IPS DF 4.7 (cell line): ENCODE measurements at regions not wholly inside any gene's neighbourhood (a gene's known extent, or its start where the extent isn't known, plus 50 kb on each side); places are given as distances from the start of the nearest gene placed in this dataset.

Experiments used
- DNase-seq: peaks from one replicate; pipeline ENCODE4 v3.0.0-alpha.2; 2013; ENCODE audit warnings: low spot score; ENCODE audit errors: extremely low read depth

DNA sequence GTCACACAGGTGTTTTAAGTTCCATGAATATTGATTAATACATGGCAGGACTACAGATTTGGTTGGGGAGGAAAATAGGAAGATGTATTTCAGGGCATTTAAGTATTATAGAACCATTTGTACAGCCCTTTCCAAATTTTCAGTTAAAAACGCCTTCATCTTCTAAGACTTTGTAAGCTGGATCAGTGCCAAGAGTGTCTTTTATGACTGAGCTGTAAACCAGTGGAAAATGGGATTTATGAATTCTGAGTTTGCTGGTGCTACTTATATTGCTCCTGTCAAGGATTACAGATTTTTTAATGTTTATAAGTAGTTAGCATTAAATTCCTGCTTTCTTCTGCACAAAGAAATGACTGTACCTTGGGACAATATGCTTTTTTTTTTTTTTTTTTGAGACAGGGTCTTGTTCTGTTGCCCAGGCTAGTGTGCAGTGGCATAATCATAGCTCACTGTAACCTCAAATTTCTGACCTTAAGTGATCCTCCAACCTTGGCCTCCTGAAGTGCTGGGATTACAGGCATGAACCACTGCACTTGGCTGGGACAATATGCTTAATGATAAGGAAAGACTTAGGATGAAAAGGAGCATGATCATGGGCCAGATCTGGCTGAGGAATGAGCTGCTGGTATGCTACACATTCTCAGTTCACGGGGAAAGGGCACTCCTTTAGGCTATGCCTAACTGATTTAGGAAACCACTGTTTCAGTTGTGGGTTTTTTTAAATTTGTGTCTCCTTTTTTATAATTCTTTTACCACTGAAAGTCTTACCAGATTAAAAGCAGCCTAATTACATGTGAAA, 113.6 kb upstream of the MTNR1B start:
- no peak for DNase-seq

DNA sequence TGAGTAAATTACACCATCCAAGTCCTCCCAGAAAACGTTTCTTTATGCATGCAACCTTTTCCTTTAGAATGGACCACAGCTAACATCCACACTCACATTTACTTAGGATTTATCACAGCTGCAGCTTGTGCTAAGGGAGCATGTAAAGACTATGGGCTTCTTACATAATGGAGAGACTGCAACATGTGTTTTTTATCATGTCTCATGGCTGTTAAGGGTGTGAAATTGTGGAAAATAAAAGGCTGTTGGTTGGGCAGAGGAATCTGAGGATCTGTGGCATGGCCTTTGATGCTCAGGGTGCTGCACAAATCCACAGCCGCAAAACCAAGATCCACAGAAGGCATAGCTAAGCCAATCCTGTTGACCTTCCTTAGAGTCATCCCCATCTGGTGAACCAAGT, 112.0 kb upstream of the MTNR1B start:
- DNase-seq, result no peak

DNA sequence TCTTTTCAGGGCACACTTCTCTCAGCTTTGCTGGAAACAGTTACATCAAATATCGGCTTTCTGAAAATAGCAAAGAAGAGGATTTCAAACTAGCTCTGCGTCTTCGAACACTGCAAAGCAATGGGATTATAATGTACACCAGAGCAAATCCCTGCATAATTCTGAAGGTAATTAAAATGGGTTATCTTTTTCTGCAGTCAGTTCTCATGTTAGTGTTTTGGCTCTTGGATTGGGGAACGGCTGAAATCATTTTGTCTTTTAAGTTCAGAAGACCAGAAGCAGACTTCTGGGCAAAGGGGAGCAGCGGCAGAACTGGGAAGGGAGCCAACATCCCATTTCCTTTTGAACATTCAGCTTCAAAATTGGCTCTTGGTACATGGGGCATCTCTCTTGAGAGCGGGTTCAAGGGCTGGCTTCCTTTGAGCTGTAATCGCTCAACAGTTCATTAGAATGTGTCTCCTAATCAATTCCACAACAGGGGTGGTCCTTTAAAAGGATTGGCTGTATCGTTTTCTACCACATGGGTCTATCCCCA, 110.2 kb upstream of the MTNR1B start:
- no peak for DNase-seq

DNA sequence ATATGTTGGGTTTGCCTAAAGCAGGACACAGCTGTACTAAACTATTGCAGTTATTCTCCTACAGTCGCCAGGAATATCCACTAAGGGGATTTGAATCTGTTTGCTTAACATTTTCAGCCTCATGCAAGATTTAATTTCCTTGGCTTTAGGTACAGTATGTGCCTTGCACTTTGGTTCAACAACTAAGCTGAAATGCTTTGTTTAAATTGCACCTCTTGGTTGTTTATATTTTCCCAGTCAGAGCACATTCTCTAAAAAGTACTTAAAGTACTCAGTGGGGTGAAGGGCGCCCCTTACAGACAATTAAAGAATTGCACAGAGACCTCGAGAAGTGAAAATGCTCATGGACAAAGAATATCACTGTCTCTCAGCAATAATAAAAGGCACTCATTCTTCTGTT, 107.8 kb upstream of the MTNR1B start:
- DNase-seq, result no peak

DNA sequence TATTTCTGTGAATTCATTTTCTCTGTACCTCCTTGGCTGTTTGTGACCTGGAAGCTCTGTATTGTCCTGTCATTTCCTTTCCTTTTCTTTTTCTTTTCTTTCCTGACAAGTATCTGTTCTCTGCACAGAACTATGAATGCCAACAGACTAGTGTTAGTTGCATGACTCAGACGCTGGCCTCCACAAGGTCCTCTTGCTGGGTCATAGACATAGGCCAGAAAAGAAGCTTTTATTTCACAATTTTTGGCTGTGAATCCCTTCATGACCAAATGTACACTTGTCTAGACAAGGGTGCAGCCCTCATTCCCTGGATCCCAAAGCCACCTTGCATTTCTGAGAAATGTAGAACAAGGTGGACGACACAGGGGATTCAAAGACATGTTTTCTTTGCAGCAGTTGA, 104.1 kb upstream of the MTNR1B start:
- DNase-seq, result no peak

DNA sequence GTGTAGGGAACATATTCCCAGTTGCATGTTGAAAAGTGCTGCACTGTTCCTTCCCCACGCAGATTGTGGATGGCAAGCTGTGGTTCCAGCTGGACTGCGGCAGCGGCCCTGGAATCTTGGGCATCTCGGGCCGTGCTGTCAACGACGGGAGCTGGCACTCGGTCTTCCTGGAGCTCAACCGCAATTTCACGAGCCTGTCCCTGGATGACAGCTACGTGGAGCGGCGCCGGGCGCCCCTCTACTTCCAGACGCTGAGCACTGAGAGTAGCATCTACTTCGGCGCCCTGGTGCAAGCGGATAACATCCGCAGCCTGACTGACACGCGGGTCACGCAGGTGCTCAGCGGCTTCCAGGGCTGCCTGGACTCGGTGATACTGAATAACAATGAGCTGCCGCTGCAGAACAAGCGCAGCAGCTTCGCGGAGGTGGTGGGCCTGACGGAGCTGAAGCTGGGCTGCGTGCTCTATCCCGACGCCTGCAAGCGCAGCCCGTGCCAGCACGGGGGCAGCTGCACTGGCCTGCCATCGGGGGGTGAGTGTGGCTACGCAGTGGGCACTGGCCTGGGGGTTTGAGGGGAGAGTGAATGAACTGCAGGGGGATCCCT, 102.7 kb upstream of the MTNR1B start:
- DNase-seq, result no peak

DNA sequence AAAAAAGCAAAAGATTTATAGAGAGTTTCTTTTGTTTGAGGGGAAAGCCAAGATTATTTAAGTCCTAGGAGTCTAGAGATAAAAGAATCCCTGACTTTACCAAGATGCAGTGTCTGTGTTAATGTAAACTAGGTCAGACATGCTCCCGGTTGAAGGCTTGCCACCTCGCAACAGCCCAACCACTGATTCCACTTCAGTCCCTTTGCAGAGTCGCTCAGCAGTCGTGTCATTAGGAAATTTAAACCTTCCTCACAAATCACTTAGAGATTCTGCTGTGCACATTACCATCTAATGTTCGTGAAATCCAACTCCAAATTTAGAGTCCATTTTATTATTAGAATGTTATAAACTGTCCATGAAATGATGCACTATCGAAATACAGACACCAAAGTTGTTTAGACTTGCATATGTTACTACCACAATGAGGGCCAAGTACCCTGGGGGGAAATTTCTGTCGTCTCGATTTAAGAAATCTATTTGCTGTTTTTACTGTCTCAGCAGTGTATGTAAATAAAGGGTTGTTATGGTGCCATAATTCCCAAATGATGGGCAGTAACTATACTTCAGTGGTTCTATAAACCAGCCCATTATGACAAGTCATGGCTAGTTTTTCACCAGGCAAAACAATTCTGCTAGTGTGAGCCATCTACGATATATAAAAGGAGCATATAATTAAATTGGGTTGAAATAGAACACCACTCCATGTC, 101.4 kb upstream of the MTNR1B start:
- DNase-seq, result no peak

DNA sequence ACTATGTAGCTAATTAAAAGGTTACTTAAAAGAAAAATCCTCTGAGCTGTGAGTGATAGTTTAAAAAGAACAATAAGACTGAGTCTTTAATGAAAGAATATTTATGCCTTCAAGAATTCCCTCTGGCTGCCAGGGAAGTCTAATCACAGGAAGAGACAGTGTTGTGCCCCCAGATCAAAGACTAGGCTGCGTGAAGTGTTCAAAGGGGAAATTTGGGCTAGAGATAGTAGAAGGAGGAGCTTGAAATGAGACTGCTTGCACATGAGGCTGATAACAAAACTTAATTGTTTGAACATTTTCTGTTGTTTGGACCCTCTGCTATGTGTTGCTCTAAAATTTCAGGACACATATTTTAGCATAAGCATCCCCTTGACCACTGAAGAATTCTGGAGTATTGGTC, 99.7 kb upstream of the MTNR1B start:
- DNase-seq, result no peak

DNA sequence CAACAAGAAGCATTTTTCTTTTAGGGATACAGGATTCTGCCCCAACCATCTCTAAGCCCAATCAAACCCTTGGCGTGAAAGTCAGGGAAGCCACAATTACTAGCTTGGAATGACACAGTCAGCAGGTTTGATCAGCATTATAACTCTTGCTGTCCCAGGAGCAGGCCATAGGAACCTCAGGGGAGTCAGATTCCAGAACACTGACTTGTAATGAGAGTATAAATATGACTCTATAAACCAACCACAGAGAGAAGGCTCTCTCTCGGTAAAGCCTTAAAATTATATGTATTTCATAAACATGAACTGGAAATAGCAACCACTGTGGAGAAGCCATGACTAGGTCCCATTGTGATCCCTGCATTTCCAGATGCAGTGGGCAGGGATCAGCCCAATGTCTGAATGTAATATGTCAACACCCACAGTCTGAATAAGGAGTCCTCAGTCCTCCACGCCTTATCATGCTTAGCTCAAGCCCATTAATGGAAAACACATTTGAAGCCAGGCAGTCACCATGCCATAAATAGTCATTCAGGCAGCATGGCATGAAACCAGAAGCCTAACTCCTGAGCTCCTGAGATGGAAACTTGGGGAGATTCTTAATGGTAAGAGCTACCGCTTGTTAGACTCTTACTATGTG, 99.1 kb upstream of the MTNR1B start:
- no peak for DNase-seq

DNA sequence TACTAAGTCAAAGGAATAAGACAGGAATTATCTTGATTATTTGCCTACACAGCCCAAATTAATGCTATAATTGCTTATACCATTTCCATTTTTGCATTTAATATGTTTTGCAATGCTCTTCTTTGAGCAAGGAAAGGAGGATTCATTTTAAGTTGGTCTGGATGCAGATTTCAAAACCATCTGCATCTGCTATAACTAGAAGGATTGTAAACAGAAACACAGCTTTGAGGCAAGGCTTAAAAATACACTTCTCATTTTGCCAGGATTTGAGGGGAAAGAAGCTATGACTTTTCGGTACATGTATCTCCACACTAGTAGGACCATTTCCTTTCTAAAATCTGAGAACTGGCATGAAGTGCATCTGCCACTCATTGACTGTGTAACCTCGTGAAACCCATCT, 95.9 kb upstream of the MTNR1B start:
- no peak for DNase-seq

DNA sequence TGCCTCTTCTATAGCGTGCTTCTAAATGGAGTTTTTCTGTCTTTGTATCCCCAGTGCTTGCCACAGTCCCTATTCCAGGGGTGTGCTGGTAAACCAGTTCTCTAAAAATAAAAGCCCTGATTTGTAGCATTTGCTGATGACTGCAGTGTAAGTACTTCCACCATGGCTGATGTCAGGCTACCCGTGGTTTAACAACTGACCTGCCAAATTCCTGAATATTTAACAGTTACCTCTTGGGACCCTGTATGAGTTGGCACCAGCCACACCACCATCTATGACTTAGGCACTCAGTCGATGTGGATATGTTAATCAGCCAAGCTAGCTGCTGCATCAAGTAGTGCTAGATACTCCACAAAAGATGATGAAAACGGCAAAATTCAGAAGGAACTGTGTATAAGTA, 94.0 kb upstream of the MTNR1B start:
- DNase-seq, result no peak

DNA sequence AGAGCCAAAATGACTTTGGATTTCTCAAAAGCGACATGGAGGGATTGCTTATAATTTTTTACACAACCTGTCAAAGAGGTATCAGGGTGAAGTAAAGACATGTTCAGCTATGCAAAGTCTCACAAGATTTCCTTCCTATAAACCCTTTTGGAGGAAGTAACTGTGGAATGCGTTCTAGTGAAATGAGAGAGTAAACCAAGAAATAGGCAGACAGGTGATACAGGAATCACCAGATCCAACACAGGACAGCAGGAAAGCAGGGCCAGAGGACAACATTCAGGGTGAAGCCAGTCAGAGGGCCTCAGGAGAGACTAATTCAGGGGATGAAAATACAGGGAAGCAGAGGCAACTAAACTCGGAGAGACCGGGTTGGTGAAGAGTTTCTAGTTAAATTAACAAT, 90.4 kb upstream of the MTNR1B start:
- no peak for DNase-seq

DNA sequence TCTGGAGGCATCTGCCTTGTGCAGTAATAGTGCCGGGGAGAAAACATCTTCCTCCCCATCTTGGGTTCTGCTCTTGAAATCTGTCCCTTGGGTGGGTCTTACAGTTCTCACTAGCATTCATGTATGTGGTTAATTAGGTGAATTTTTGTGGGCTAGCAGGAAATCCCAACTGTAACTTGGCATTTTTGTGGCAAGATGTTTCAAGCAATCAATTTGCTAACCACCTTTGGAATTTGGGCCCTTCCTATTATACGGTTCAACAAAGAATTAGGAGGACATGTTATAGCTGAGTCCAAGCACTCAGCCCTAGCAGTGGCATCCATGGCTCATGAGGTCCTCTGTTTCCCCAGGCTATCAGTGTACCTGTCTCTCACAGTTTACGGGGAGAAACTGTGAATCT, 89.1 kb upstream of the MTNR1B start:
- DNase-seq, result no peak

DNA sequence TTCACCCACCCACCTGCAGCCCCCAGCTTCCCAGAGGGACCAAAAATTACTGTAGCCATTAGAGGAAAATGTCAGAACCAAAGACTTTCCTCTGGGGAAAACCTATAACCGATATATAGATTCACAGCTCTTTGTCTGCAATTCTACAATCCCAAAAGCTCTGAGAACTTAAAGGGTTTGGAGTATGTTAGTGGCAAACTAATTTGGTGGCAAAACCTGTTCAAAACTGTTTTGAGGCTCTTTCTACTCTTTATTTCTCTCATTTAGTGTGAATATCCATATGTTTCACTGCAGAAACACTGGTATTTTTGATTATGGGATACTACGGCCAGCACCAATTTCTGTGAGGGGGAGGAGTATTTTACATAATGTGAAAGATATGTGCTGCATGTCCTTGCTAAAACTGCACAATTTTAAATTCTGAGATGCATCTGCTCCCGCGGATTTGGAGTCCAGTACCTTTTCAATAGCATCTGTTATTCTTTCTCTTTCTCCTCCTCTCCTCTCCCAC, 87.5 kb upstream of the MTNR1B start:
- no peak for DNase-seq

DNA sequence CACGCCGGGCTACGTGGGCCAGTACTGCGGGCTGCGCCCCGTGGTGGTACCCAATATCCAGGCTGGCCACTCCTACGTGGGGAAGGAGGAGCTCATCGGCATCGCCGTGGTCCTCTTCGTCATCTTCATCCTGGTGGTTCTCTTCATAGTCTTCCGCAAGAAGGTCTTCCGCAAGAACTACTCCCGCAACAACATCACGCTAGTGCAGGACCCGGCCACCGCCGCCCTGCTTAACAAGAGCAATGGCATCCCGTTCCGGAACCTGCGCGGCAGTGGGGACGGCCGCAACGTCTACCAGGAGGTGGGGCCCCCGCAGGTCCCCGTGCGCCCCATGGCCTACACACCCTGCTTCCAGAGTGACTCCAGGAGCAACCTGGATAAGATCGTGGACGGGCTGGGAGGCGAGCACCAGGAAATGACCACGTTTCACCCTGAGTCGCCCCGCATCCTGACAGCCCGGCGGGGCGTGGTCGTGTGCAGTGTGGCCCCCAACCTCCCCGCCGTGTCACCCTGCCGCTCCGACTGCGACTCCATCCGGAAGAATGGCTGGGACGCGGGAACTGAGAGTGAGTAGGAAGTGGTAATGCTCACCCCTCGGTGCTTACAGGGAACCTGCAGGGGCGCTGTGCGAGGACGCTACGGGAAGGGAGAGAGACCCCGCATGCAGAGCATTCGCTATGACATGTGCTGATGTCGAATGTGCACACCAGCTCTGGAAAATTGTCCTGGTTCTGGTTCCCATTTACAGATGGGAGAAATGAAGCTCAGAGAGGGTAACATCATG, 86.4 kb upstream of the MTNR1B start:
- no peak for DNase-seq

DNA sequence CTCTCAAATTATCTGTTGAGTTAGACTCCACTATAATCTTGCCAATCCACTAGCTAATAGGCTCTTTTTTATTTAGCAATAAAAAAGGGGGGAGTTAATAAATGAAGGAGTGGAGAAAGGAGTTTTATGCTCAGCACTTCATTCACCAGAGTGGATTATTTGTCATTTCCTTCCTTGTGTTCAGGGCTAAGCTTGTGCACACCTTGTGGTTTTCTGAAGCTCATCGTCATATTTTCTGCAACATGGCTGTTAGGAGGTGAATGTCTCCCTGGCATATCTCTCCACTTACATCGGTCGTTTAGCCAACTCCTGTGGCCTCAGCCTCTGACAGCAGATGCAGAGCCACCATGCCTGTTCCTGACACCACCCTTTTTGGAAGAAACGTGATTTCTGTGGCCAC, 83.9 kb upstream of the MTNR1B start:
- no peak for DNase-seq

DNA sequence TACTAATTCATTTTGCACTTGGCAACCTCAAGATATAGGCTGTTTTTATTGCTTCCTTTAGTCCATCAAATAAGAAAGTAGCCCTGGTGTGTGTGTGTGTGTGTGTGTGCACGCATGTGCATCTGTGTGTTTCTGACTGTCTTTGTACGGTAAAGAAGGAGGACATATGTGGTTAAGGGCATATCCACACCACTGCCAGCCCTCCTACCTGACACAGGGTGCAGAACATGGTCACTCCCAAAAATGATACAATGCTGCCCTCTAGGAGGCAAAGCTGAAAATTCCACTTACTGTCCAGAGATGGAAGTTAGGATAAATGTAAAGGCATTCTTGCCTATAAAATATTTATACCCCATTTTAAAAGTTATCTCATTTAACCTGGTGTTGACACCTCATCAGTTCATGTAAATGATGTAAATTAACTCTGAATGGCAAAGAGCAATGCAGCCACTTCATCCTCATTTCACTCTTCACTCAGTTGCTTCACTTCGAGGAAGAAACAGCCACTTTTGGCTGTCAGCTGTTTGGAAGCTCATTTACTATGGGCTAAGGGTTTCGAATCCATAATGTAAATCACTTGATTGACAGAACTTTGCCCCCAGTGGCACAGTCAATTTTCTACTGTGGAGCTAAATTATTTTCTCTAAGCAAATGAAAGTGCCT, 83.1 kb upstream of the MTNR1B start:
- no peak for DNase-seq

DNA sequence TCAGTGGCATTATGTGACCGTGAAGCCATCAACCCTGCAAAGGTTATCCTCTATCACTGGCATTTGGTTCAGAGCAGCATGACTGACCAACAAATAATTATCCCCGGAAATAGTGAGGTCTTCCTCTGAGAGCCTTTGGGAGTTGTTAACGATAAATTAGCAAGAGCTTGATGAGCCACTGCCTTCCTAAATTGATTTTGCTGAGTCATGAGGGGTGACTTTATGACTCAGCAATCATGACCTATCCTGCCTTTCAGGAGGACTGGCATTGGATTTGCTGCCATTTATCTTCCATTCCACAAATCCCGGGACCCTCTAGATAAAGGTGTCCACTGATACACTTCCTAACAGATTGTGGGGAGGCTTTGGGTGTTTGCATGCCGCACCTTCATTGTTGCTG, 80.8 kb upstream of the MTNR1B start:
- no peak for DNase-seq

DNA sequence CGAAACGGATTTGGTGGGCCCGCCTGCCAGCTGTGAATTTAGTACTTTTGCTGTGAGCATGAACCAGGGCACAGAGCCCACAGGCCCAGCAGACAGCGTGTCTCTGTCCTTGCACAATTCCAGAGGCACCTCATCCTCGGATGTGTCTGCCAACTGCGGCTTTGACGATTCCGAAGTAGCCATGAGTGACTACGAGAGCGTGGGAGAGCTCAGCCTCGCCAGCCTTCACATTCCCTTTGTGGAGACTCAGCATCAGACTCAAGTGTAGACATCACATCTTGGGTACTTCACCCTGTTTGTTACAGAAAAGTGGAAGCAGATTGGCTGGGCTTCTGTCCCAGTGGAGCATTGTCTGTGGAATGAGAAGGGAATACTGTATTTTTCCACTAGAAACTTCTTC, 78.6 kb upstream of the MTNR1B start:
- no peak for DNase-seq
